Duodenal mucosa (tissue), 2 donors: ENCODE measurements at regions not wholly inside any gene's neighbourhood (a gene's known extent, or its start where the extent isn't known, plus 50 kb on each side); places are given as distances from the start of the nearest gene placed in this dataset.

Experiments
- H3K27ac ChIP-seq: one replicate; pipeline ENCODE4 v1.7.0; 2013; ENCODE audit warnings: low read depth, low read length
- H3K27me3 ChIP-seq, 2 donors: one replicate each; pipeline ENCODE4 v1.7.0; 2013; ENCODE audit warnings: low read length in 2 of 2, control low read depth in 1 of 2; ENCODE audit not compliant: insufficient read depth in 2 of 2, control insufficient read depth in 1 of 2
- H3K36me3 ChIP-seq, 2 donors: one replicate each; pipeline ENCODE4 v1.7.0; 2013; ENCODE audit warnings: low read length in 2 of 2, control low read depth in 1 of 2; ENCODE audit not compliant: insufficient read depth in 2 of 2, control insufficient read depth in 1 of 2
- H3K4me1 ChIP-seq, 2 donors: one replicate each; pipeline ENCODE4 v1.7.0; 2013; ENCODE audit warnings: low read length in 2 of 2, control low read depth in 1 of 2; ENCODE audit not compliant: insufficient read depth in 2 of 2, control insufficient read depth in 1 of 2
- H3K4me3 ChIP-seq, 2 donors: one replicate each; pipeline ENCODE4 v1.7.0; 2013; ENCODE audit warnings: low read length in 2 of 2, low read depth in 1 of 2
- H3K9ac ChIP-seq, 2 donors: one replicate each; pipeline ENCODE4 v1.7.0; 2013; ENCODE audit warnings: low read length in 2 of 2, low read depth in 1 of 2
- H3K9me3 ChIP-seq, 2 donors: one replicate each; pipeline ENCODE4 v1.7.0; 2013; ENCODE audit warnings: low read length in 2 of 2, control low read depth in 1 of 2; ENCODE audit not compliant: control insufficient read depth in 1 of 2

DNA sequence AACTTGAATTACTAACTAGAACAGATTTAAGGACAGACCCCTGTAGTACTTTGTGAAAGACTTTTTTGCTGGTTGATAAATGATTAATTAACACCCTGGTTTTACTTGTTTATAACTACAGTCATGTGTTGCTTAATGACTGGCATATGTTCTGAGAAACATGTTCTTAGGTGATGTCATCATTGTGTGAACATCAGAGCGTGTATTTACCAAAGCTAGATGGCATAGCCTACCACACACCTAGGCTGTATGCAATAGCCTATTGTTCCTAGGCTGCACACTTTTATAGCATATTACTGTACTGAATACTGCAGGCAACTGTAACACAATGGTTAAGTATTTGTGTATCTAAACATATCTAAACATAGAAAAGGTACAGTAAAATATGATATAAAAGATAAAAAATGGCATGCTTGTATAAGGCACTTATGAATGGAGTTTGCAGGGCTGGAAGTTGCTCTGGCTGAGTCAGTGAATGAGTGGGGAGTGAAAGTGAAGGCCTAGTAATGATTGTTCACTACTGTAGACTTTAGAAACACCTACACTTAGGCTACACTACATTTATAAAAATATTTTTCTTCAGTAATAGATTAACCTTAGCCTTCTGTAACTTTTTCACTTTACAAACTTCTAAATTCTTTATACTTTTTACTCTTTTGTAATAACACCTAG, 260.3 kb downstream of the KCNRG start:
- Histone ChIP-seq H3K27ac (no peak overlapping the region), H3K4me1 (no peaks in the 10 kb centered on the region), H3K36me3 (no peaks in the 10 kb centered on the region), H3K27me3 (no peaks in the 10 kb centered on the region), H3K9me3 (no peaks in the 10 kb centered on the region), H3K9ac (no peak overlapping the region), H3K4me3 (no peak overlapping the region)

DNA sequence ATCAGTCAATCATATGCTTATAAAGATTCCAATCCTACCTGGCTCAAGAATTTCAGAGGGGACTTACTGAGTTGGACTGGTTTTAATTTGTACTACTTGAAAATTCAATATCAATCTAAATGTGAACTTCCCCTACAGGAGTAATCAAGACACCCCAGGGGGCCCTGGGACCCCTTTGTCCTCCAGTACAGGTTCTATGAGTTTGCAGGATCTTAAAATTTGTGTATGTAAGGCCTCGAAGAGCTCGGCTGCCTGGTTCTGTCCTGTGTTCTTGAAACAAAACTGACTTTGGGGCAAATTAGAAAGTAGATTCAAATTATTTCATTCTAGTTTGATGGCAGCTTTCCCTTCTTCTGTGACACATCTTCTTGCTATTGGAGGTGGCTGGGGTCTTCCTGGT, 261.3 kb downstream of the KCNRG start:
- Histone ChIP-seq H3K36me3 (no peaks in the 10 kb centered on the region), H3K27ac (no peak overlapping the region), H3K4me1 (no peaks in the 10 kb centered on the region)

DNA sequence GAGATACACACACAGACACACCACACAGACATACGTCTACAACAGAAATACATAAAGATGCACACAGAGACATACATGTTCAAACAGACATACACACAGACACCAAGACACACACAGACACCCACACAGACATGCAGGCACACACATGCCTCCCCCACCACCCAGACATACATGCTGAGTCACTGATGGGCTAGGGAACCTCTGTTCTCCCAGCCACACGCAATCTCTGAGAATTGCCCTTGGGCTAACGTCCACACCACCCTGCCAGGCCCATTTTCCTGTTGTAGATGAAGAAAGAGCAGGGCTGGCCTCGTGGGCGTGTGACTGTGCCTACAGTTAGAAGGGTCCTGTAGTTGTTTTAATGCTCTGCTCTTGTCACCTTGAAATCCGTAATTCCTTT, 261.9 kb downstream of the KCNRG start:
- Histone ChIP-seq H3K27ac (no peak overlapping the region), H3K27me3 (no peaks in the 10 kb centered on the region), H3K4me3 (no peak overlapping the region), H3K36me3 (no peaks in the 10 kb centered on the region), H3K4me1 (no peaks in the 10 kb centered on the region), H3K9ac (no peak overlapping the region), H3K9me3 (no peaks in the 10 kb centered on the region)

More for the DNA sequence above, 261.3 kb downstream of the KCNRG start:
- Histone ChIP-seq H3K27me3 (no peaks in the 10 kb centered on the region), H3K9ac (no peak overlapping the region), H3K9me3 (no peaks in the 10 kb centered on the region), H3K4me3 (no peak overlapping the region)

DNA sequence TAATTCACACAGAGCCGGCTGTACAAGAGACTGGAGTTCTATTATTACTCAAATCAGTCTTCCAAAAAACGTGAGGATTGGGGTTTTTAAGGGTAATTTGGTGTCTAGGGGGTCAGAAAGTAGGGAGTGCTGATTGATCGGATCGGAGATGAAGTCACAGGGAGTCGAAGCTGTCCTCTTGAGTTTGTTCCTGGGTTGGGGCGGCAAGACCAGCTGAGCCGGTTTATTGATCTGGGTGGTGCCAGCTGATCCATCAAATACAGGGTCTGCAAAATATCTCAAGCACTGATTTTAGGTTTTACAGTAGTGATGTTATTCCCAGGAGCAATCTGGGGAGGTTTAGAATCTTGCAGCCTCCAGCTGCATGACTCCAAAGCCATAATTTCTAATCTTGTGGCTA, 262.7 kb downstream of the KCNRG start:
- Histone ChIP-seq H3K9me3 (no peaks in the 10 kb centered on the region), H3K36me3 (no peaks in the 10 kb centered on the region), H3K4me3 (no peak overlapping the region), H3K27me3 (no peaks in the 10 kb centered on the region), H3K27ac (no peak overlapping the region), H3K4me1 (no peaks in the 10 kb centered on the region), H3K9ac (no peak overlapping the region)

DNA sequence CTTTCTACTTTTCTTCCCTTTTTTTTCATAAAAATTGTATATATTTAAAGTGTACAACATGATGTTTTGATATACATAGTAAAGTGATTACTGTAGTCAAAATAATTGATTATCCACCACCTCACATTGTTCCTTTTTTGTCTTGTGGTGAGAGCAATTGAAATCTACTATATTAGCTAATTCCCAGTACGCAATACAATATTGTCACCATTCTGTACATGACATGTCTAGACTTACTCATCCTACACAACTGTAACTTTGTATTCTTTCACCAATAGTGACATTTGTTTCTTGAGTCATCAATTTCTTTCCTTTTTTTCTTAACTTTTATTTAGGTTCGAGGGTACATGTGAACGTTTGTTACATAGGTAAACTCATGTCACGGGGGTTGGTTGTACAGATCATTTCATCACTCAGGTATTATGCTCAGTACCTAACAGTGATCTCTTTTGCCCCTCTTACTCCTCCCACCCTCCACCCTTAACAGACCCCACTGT, 265.2 kb downstream of the KCNRG start:
- Histone ChIP-seq H3K9ac (no peak overlapping the region), H3K4me3 (no peak overlapping the region), H3K27ac (no peak overlapping the region), H3K27me3 (no peaks in the 10 kb centered on the region), H3K4me1 (peaks cover 0 to 3% of the 10 kb centered on the region in 2 donors), H3K9me3 (no peaks in the 10 kb centered on the region), H3K36me3 (no peaks in the 10 kb centered on the region)

DNA sequence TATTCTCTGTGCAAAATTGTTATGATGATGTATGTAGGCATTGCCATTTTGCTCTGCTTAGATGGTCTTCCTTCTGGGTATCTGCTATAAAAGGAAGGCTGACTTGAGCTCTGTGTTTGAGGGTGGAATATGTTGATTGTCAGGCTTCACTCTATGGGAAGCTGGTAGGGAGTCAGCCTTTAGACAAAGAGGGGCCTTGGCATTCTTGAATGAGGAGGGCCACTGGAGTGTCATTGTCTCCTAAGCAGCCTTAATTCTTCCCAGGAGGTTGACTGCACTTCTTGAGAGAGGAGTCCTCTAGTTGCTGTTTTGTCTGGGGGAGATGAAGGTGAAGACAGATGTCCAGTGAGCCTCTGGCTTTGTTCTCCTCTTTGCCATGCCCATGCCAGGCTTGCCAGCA, 266.8 kb downstream of the KCNRG start:
- no peak overlapping the region for H3K4me3 ChIP-seq
- H3K27me3 ChIP-seq = no peaks in the 10 kb centered on the region
- no peaks in the 10 kb centered on the region for H3K9me3 ChIP-seq
- no peak overlapping the region for H3K9ac ChIP-seq
- H3K36me3 ChIP-seq = no peaks in the 10 kb centered on the region
- H3K27ac ChIP-seq = no peak overlapping the region
- peaks cover 0 to 3% of the 10 kb centered on the region in 2 donors for H3K4me1 ChIP-seq

DNA sequence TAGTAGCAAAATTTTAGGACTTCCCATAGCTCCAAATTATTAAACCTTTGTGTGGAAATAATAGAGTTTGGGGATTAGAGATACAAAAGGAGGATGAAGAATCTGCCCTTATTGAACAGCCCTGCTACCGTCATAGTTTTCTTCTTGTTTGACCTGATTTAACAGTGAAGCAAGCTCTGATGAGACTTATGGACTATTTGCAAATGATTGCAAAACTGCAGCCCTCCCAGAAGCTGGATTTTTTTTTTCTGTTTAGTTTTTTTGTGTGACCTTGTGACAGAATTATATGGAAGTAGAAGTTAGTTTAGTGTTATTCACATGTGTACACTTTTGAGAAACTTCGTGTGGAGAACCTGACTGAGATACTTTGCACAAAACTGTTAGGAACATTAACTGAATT, 267.8 kb downstream of the KCNRG start:
- Histone ChIP-seq H3K4me3 (no peak overlapping the region), H3K4me1 (peaks cover 0 to 3% of the 10 kb centered on the region in 2 donors), H3K27ac (no peak overlapping the region), H3K9ac (no peak overlapping the region), H3K9me3 (no peaks in the 10 kb centered on the region), H3K36me3 (no peaks in the 10 kb centered on the region), H3K27me3 (no peaks in the 10 kb centered on the region)

DNA sequence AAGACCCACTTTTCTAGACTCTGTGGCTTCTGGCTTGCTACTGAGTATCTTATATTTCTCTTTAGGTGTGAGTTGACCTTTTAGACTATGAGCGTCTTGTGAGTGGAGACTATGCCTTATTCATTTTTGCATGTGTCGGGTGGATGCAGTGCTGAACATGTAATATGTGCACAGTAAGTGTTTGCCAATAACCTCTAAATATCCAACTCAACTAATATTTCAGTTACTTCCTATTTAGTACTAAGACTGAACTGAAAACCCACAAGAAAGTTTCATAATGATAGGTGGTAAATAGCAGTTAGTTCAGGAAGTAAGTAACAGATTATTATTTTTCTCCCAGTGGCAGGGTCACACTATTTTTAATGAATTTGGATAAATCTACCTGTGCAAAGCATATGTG, 269.3 kb downstream of the KCNRG start:
- Histone ChIP-seq H3K36me3 (no peaks in the 10 kb centered on the region), H3K4me1 (peaks cover 0 to 3% of the 10 kb centered on the region in 2 donors), H3K9me3 (no peaks in the 10 kb centered on the region), H3K4me3 (no peak overlapping the region), H3K27ac (no peak overlapping the region), H3K27me3 (no peaks in the 10 kb centered on the region), H3K9ac (no peak overlapping the region)

DNA sequence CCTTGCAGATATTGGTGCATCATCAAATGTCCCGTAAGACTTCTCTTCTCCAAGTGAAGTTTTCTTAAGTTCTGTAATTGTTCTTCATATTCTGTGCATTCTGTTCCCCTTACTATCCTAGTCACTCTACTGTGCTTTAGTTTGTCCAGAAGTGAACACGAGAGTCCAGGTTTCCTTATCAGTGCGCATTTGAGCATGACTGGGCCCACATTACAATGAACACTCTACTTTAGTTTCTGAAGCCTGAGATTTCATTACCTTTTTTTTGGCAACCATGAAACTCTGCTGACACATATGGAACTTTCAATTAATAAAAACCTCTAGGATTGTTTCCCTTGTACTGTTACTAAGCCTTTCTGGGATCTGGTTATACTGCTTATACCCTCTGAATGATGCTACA, 270.0 kb downstream of the KCNRG start:
- Histone ChIP-seq H3K9ac (no peak overlapping the region), H3K4me3 (no peak overlapping the region), H3K9me3 (no peaks in the 10 kb centered on the region), H3K36me3 (no peaks in the 10 kb centered on the region), H3K27ac (no peak overlapping the region), H3K27me3 (no peaks in the 10 kb centered on the region), H3K4me1 (peaks cover 0 to 3% of the 10 kb centered on the region in 2 donors)

DNA sequence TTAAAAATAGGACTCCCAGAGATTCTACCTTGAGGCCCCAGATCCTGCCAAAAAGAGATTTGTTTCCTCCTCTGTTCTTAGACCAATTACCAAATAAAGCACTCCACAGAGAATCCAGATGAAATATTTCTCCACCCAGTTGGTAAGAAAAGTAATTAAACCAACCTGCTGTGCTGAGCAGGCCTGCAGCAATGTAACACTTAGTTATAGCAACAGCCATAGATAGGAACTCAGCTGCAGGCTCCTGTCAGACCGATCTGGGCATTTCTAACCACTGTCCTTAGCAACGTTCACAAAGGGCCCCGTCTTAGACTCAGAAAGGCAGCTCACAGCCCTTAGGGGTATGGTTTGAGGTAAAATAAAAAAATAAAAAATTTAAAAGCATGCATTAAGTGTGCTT, 271.1 kb downstream of the KCNRG start:
- no peaks in the 10 kb centered on the region for H3K27me3 ChIP-seq
- H3K4me3 ChIP-seq = no peak overlapping the region
- H3K4me1 ChIP-seq = peaks cover 0 to 3% of the 10 kb centered on the region in 2 donors
- no peak overlapping the region for H3K27ac ChIP-seq
- H3K9ac ChIP-seq = no peak overlapping the region
- no peaks in the 10 kb centered on the region for H3K9me3 ChIP-seq
- H3K36me3 ChIP-seq = no peaks in the 10 kb centered on the region
